HCT116 (cell line): ENCODE measurements at regions not wholly inside any gene's neighbourhood (a gene's known extent, or its start where the extent isn't known, plus 50 kb on each side); places are given as distances from the start of the nearest gene placed in this dataset.

Experiments used
- ATAC-seq: fragments of 200-7000 bp; cut with Tn5 transposase; 2 replicates; pipeline ENCODE4 v1.9.1; 2020; ENCODE audit warnings: mild to moderate bottlenecking, moderate library complexity
- BruUV-seq: library from RNA; stranded (reverse); fragments of 400-500 nt; replicated peaks from 2 replicates; lab custom pipeline; 2021; lab: Mats Ljungman, UMichigan
- CTCF ChIA-PET: fragments of 300-600 bp; sonication (Branson Sonifier 250); formaldehyde crosslinking; loops from one replicate; lab custom pipeline; 2021; ENCODE audit warnings: antibody characterized with exemption; lab: Charles Lee
- POLR2A ChIA-PET: fragments of 300-600, 350-600 bp; sonication (Branson Sonifier 250); formaldehyde crosslinking; loops from one replicate; lab custom pipeline; 2021; ENCODE audit warnings: antibody characterized with exemption; lab: Charles Lee
- RAD21 ChIA-PET, 2 experiments: fragments of 300-600 bp; sonication (Branson Sonifier 250); formaldehyde crosslinking; loops; one replicate each; lab custom pipeline; 2023; ENCODE audit warnings: low total read pairs in 2 of 2; ENCODE audit not compliant: uncharacterized antibody in 2 of 2, unreplicated experiment in 2 of 2, low non-redundant PET in 1 of 2; lab: Charles Lee
- DNase-seq: peaks from one replicate; pipeline ENCODE4 v3.0.0-alpha.2; 2010; ENCODE audit warnings: low read depth, low spot score
- H2AFZ ChIP-seq: fragments of 200-600 bp; shearing (Covaris generic), sonication (generic); 2 replicates; pipeline ENCODE4 v1.6.1; 2017; ENCODE audit warnings: low read depth, mixed run types, mixed read lengths, antibody characterized with exemption, low read length; ENCODE audit not compliant: poor library complexity, severe bottlenecking
- H3K27ac ChIP-seq: 2 replicates; pipeline ENCODE4 v1.5.1; 2012; ENCODE audit warnings: low read depth, low read length
- H3K27me3 ChIP-seq: fragments of 200-600 bp; sonication (generic); 2 replicates; pipeline ENCODE4 v1.6.1; 2016; ENCODE audit warnings: mixed run types, low read length, mixed read lengths; ENCODE audit not compliant: insufficient read depth
- H3K36me3 ChIP-seq, 2 experiments: fragments of 200-500 bp in 1 of 2; fragments of 200-600 bp in 1 of 2; sonication (Bioruptor generic) in 1 of 2; sonication (generic) in 1 of 2; 2 replicates each; pipeline versions ENCODE4 v1.5.1 to v1.6.1; 2014 to 2016; ENCODE audit warnings: low read length in 2 of 2, inconsistent platforms in 1 of 2, mixed read lengths in 1 of 2, mixed run types in 1 of 2; ENCODE audit not compliant: insufficient read depth in 2 of 2, control insufficient read depth in 1 of 2
- H3K4me1 ChIP-seq, 2 experiments: fragments of 200-600 bp in 1 of 2; sonication (generic) in 1 of 2; 2 replicates each; pipeline versions ENCODE4 v1.5.1 to v1.6.1; 2012 to 2017; ENCODE audit warnings: low read length in 2 of 2, inconsistent platforms in 1 of 2, mild to moderate bottlenecking in 1 of 2, mixed read lengths in 1 of 2, mixed run types in 1 of 2, moderate library complexity in 1 of 2; ENCODE audit not compliant: insufficient read depth in 2 of 2, control insufficient read depth in 1 of 2
- H3K4me2 ChIP-seq: fragments of 200-600 bp; sonication (generic); 2 replicates; pipeline ENCODE4 v1.6.1; 2017; ENCODE audit warnings: mixed run types, low read length, mixed read lengths
- H3K4me3 ChIP-seq, 2 experiments: fragments of 200-600 bp in 1 of 2; sonication (generic) in 1 of 2; replicated peaks in 1 of 2; 2 replicates each; pipeline ENCODE4 v1.5.1; 2011 to 2016; ENCODE audit warnings: low read length in 2 of 2, control low read depth in 1 of 2, low read depth in 1 of 2, mild to moderate bottlenecking in 1 of 2, mixed read lengths in 1 of 2, mixed run types in 1 of 2
- H3K79me2 ChIP-seq: fragments of 200-600 bp; sonication (generic); 2 replicates; pipeline ENCODE4 v1.6.1; 2017; ENCODE audit warnings: mild to moderate bottlenecking, mixed run types, low read length, moderate library complexity, mixed read lengths; ENCODE audit not compliant: insufficient read depth
- H3K9ac ChIP-seq: fragments of 200-600 bp; sonication (generic); 2 replicates; pipeline ENCODE4 v1.6.1; 2016; ENCODE audit warnings: low read length, mixed read lengths
- H3K9me2 ChIP-seq: fragments of 200-600 bp; sonication (generic), shearing (Covaris generic); 2 replicates; pipeline ENCODE4 v1.6.1; 2017; ENCODE audit warnings: mixed run types, mild to moderate bottlenecking, moderate library complexity; ENCODE audit not compliant: insufficient read depth
- H3K9me3 ChIP-seq, 2 experiments: fragments of 200-500 bp in 1 of 2; fragments of 200-600 bp in 1 of 2; sonication (Bioruptor generic) in 1 of 2; sonication (generic) in 1 of 2; 2 replicates each; pipeline ENCODE4 v1.6.1; 2014 to 2017; ENCODE audit warnings: low read length in 2 of 2, mixed read lengths in 2 of 2, inconsistent platforms in 1 of 2, low read depth in 1 of 2, mild to moderate bottlenecking in 1 of 2, mixed run types in 1 of 2, moderate library complexity in 1 of 2; ENCODE audit not compliant: control insufficient read depth in 1 of 2, insufficient read depth in 1 of 2
- H4K20me1 ChIP-seq: fragments of 200-600 bp; sonication (generic), shearing (Covaris generic); 2 replicates; pipeline ENCODE4 v1.6.1; 2017; ENCODE audit warnings: mixed run types, mild to moderate bottlenecking, moderate library complexity; ENCODE audit not compliant: insufficient read depth
- CBX3 ChIP-seq: IDR thresholded peaks from 2 replicates; pipeline ENCODE4 v1.6.1; 2012; ENCODE audit warnings: low read depth
- CEBPB ChIP-seq: IDR thresholded peaks from 2 replicates; pipeline ENCODE4 v1.6.1; 2012; ENCODE audit warnings: low read depth
- EGR1 ChIP-seq: IDR thresholded peaks from 2 replicates; pipeline ENCODE4 v1.6.1; 2012; ENCODE audit warnings: low read depth
- EZH2 ChIP-seq: fragments of 200-600 bp; sonication (generic); IDR thresholded peaks from 2 replicates; pipeline ENCODE4 v1.6.1; 2017; ENCODE audit warnings: antibody characterized with exemption, mixed run types
- FOSL1 ChIP-seq: IDR thresholded peaks from 2 replicates; pipeline ENCODE4 v1.6.1; 2012; ENCODE audit warnings: low read depth
- JUND ChIP-seq: IDR thresholded peaks from 2 replicates; pipeline ENCODE4 v1.6.1; 2012
- POLR2A ChIP-seq: IDR thresholded peaks from 2 replicates; pipeline ENCODE4 v1.7.0; 2011; ENCODE audit warnings: borderline replicate concordance; ENCODE audit not compliant: insufficient read depth, insufficient read length; ENCODE audit errors: extremely low read depth
- SP1 ChIP-seq: IDR thresholded peaks from 2 replicates; pipeline ENCODE4 v1.6.1; 2012; ENCODE audit warnings: low read depth
- SRF ChIP-seq: IDR thresholded peaks from 2 replicates; pipeline ENCODE4 v1.6.1; 2012; ENCODE audit warnings: low read depth
- TCF7L2 ChIP-seq: IDR thresholded peaks from 2 replicates; pipeline ENCODE4 v1.7.0; 2011; ENCODE audit warnings: borderline replicate concordance, inconsistent platforms; ENCODE audit not compliant: insufficient read depth, insufficient read length; ENCODE audit errors: extremely low read depth
- ZNF274 ChIP-seq: fragments of 200-500 bp; sonication (Bioruptor generic); IDR thresholded peaks from 2 replicates; pipeline ENCODE4 v1.6.1; 2014; ENCODE audit warnings: mild to moderate bottlenecking, low read depth, low read length, inconsistent platforms
- intact Hi-C: fragments of 100-400 bp; cut with micrococcal nuclease; formaldehyde crosslinking; loops from 2 replicates; pipeline ENCODE4 v1.10.0; 2022
- TF ChIP-seq, protein P1 (sequence below): IDR thresholded peaks from 2 replicates; pipeline ENCODE4 v1.6.1; 2012
- TF ChIP-seq, protein P2 (sequence below): IDR thresholded peaks from 2 replicates; pipeline ENCODE4 v1.6.1; 2012
- TF ChIP-seq, protein P3 (sequence below): IDR thresholded peaks from 2 replicates; pipeline ENCODE4 v1.6.1; 2011; ENCODE audit warnings: mild to moderate bottlenecking, low read length, moderate library complexity; ENCODE audit not compliant: insufficient replicate concordance; ENCODE audit errors: extremely low read depth
- TF ChIP-seq, protein P4 (sequence below): IDR thresholded peaks from 2 replicates; pipeline ENCODE4 v1.6.1; 2012; ENCODE audit warnings: low read depth

DNA sequence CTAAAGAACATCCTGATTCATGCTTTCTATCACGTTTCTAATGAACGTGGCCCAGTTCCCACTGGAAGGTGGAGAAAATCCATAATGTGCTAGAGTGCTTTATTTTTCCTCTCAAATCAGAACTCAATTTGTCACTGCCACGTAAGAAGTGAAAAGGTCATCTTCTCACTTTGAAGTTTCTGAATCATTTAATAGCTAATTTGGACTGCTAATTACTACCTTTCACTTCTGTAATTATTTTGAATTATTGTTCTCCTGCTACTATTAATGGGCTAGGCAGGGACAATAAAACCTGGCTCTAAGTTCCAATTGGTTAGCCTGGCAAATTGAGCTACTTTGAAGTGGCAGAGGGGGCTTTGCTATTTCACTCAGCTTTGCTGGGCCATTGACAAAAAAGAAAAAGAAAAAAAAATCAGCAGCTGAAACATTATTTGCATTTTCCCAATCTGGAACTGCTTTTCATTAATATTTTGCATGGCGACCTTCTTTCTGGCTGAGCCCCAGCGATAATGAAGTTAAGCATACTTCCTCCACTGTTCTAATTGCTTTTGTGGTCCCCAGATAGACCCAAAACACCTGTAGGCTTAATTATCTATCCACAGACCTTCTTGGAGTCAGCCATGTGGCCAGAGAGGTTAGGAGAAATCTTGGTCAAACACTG, 264.2 kb downstream of the SEC23IP start:
- Histone ChIP-seq H3K4me1 (no peaks in the 10 kb centered on the region), H3K4me3 (no peak overlapping the region), H3K79me2 (no peaks in the 10 kb centered on the region), H3K36me3 (no peaks in the 10 kb centered on the region), H2AFZ (no peak overlapping the region), H4K20me1 (no peaks in the 10 kb centered on the region), H3K27ac (no peak overlapping the region), H3K9ac (no peak overlapping the region), H3K27me3 (peaks cover under 1% of the 10 kb centered on the region; the same call in 1 of the 2 replicates), H3K9me3 (no peaks in the 10 kb centered on the region), H3K4me2 (no peak overlapping the region), H3K9me2 (no peaks in the 10 kb centered on the region)
- intact Hi-C loops, result no loop called here
- DNase-seq (no peak), ATAC-seq (no peak)
- RAD21 ChIA-PET, result no interaction called here
- BruUV-seq, result no TSS peak
- CTCF ChIA-PET, result no interaction called here
- POLR2A ChIA-PET, result no interaction called here
- TF ChIP-seq TCF7L2 (no peak), CBX3 (no peak), JUND (no peak), EZH2 (no peak), EGR1 (no peak), ZNF274 (no peak), CEBPB (no peak)
- TF ChIP-seq, protein P1, sequence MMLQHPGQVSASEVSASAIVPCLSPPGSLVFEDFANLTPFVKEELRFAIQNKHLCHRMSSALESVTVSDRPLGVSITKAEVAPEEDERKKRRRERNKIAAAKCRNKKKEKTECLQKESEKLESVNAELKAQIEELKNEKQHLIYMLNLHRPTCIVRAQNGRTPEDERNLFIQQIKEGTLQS, result no peak
- TF ChIP-seq, protein P2, sequence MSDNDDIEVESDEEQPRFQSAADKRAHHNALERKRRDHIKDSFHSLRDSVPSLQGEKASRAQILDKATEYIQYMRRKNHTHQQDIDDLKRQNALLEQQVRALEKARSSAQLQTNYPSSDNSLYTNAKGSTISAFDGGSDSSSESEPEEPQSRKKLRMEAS, result no peak

DNA sequence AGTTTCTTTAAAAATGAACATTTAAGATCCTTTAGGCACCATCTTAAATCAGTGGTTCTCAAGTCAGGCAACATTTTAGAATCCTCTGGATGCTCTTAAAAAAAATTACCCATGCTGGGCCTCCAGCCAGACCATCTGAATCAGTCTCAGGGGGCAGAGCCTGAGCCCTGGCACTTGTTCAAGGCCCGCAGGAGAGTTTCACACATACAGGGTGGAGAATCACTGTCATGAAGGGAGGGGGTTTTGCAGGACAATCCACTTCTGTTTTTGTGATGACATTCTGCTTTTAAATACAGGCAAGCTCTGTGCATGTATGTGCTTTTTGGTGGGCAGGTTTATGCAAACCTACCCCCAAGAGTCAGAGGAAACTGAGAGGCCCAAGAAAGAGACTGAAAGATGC, 268.6 kb downstream of the SEC23IP start:
- no peak overlapping the region for H3K27ac ChIP-seq
- H3K9me3 ChIP-seq, result no peaks in the 10 kb centered on the region
- no peak for DNase-seq
- no TSS peak for BruUV-seq
- H3K4me2 ChIP-seq, result no peak overlapping the region
- no peak overlapping the region for H3K9ac ChIP-seq
- ATAC-seq, result no peak
- intact Hi-C loops, result no loop called here
- TF ChIP-seq, protein P2, result no peak
- TF ChIP-seq, protein P3, sequence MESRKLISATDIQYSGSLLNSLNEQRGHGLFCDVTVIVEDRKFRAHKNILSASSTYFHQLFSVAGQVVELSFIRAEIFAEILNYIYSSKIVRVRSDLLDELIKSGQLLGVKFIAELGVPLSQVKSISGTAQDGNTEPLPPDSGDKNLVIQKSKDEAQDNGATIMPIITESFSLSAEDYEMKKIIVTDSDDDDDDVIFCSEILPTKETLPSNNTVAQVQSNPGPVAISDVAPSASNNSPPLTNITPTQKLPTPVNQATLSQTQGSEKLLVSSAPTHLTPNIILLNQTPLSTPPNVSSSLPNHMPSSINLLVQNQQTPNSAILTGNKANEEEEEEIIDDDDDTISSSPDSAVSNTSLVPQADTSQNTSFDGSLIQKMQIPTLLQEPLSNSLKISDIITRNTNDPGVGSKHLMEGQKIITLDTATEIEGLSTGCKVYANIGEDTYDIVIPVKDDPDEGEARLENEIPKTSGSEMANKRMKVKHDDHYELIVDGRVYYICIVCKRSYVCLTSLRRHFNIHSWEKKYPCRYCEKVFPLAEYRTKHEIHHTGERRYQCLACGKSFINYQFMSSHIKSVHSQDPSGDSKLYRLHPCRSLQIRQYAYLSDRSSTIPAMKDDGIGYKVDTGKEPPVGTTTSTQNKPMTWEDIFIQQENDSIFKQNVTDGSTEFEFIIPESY, result no peak
- TF ChIP-seq FOSL1 (no peak), SP1 (no peak), CBX3 (no peak), SRF (no peak), POLR2A (no peak)
- TF ChIP-seq, protein P4, sequence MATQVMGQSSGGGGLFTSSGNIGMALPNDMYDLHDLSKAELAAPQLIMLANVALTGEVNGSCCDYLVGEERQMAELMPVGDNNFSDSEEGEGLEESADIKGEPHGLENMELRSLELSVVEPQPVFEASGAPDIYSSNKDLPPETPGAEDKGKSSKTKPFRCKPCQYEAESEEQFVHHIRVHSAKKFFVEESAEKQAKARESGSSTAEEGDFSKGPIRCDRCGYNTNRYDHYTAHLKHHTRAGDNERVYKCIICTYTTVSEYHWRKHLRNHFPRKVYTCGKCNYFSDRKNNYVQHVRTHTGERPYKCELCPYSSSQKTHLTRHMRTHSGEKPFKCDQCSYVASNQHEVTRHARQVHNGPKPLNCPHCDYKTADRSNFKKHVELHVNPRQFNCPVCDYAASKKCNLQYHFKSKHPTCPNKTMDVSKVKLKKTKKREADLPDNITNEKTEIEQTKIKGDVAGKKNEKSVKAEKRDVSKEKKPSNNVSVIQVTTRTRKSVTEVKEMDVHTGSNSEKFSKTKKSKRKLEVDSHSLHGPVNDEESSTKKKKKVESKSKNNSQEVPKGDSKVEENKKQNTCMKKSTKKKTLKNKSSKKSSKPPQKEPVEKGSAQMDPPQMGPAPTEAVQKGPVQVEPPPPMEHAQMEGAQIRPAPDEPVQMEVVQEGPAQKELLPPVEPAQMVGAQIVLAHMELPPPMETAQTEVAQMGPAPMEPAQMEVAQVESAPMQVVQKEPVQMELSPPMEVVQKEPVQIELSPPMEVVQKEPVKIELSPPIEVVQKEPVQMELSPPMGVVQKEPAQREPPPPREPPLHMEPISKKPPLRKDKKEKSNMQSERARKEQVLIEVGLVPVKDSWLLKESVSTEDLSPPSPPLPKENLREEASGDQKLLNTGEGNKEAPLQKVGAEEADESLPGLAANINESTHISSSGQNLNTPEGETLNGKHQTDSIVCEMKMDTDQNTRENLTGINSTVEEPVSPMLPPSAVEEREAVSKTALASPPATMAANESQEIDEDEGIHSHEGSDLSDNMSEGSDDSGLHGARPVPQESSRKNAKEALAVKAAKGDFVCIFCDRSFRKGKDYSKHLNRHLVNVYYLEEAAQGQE, result no peak
- H3K4me1 ChIP-seq, result no peaks in the 10 kb centered on the region
- H4K20me1 ChIP-seq, result no peaks in the 10 kb centered on the region
- ChIA-PET CTCF (no interaction called here), POLR2A (no interaction called here), RAD21 (no interaction called here)
- H3K36me3 ChIP-seq, result no peaks in the 10 kb centered on the region
- H3K27me3 ChIP-seq, result peaks cover 17% of the 10 kb centered on the region
- H2AFZ ChIP-seq, result no peak overlapping the region
- H3K4me3 ChIP-seq, result no peak overlapping the region
- H3K79me2 ChIP-seq, result no peaks in the 10 kb centered on the region
- no peaks in the 10 kb centered on the region for H3K9me2 ChIP-seq
